ENCODE measurements at regions not wholly inside any gene's neighbourhood (a gene's known extent, or its start where the extent isn't known, plus 50 kb on each side); places are given as distances from the start of the nearest gene placed in this dataset.

GRCh38 chr5:164175083-164175482 lies 669.7 kb downstream of the MAT2B start:
- H3K27me3 ChIP-seq (ENCODE audit: insufficient read depth, low read length), result no peaks in the 10 kb centered on the region
- intact Hi-C loops (cut with micrococcal nuclease), result no loop called here
- H3K9me3 ChIP-seq (ENCODE audit: control insufficient read depth in 1 of 2, low read length in 2 of 2), result no peaks in the 10 kb centered on the region
- no peaks in the 10 kb centered on the region for H3K36me3 ChIP-seq (ENCODE audit: insufficient read depth, low read length)
- no peaks in the 10 kb centered on the region for H3K27me3 Mint-ChIP-seq
- no peaks in the 10 kb centered on the region for H3K36me3 Mint-ChIP-seq
- no peak for DNase-seq
- H3K27ac Mint-ChIP-seq, result no peak overlapping the region
- H3K4me3 Mint-ChIP-seq, result no peak overlapping the region
- H3K9me3 Mint-ChIP-seq, result peaks cover 0 to 11% (median 1%) of the 10 kb centered on the region in 8 donors
- no peaks in the 10 kb centered on the region for H3K4me1 ChIP-seq (ENCODE audit: insufficient read depth, low read length)
- no peaks in the 10 kb centered on the region for H3K4me1 Mint-ChIP-seq
- no peak overlapping the region for H3K4me3 ChIP-seq (ENCODE audit: low read length in 2 of 2)
- H3K27ac ChIP-seq (ENCODE audit: low read depth, low read length), result no peak overlapping the region
- POLR2A ChIA-PET (ENCODE audit: partially characterized antibody), result no interaction called here
- CTCF ChIA-PET (ENCODE audit: partially characterized antibody), result no interaction called here

DNA sequence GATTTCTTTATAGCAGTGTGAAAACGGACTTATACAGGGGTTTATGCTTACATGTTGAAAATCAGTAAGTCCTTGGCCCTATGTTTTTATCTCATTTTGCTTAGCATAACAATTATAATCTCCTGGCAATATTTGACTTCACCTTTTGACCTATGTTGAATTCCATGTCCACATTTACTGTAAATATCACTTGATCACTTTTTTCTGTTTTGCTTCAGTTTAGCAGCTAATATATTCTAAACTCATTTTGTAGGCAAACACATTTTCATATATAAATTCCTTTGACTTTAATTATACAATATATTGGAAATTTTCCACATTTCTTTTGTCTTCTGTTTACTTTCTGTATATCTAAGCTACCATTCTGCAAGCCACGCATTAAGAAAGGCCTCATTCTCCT lies 674.0 kb downstream of the MAT2B start:
- no peak overlapping the region for H3K4me3 Mint-ChIP-seq
- no peaks in the 10 kb centered on the region for H3K4me1 Mint-ChIP-seq
- no peak overlapping the region for H3K27ac ChIP-seq (ENCODE audit: low read depth, low read length)
- H3K36me3 Mint-ChIP-seq, result no peaks in the 10 kb centered on the region
- H3K36me3 ChIP-seq (ENCODE audit: insufficient read depth, low read length), result no peaks in the 10 kb centered on the region
- H3K9me3 Mint-ChIP-seq, result peaks cover 2 to 10% (median 5%) of the 10 kb centered on the region in 8 donors
- POLR2A ChIA-PET (ENCODE audit: partially characterized antibody), result no interaction called here
- H3K27ac Mint-ChIP-seq, result no peak overlapping the region
- H3K4me3 ChIP-seq (ENCODE audit: low read length in 2 of 2), result no peak overlapping the region
- H3K9me3 ChIP-seq (ENCODE audit: control insufficient read depth in 1 of 2, low read length in 2 of 2), result no peaks in the 10 kb centered on the region
- intact Hi-C loops (cut with micrococcal nuclease), result no loop called here
- H3K4me1 ChIP-seq (ENCODE audit: insufficient read depth, low read length), result no peaks in the 10 kb centered on the region
- H3K27me3 ChIP-seq (ENCODE audit: insufficient read depth, low read length), result no peaks in the 10 kb centered on the region
- CTCF ChIA-PET (ENCODE audit: partially characterized antibody), result no interaction called here
- no peak for DNase-seq
- no peaks in the 10 kb centered on the region for H3K27me3 Mint-ChIP-seq

DNA sequence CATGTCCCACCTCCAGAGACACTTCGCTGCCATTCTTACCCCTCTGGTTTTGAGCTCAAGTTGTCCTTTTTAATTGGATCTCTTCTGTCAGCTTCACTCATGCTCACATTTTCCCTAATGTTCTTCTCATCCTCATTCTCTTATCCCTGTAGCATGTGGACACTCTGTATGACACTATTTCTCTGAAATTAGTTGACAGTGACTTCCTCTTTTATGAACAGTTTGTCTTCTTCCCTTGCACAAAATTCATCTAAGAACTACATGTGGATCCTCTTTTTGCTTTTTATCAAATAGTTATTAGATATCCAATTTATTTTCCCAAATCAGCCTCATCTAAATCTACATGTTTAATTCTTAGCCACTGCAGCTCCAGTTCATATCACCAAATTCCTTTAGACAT lies 676.2 kb downstream of the MAT2B start:
- Histone ChIP-seq H3K4me1 (ENCODE audit: insufficient read depth, low read length) (no peaks in the 10 kb centered on the region), H3K4me3 (ENCODE audit: low read length in 2 of 2) (no peak overlapping the region), H3K36me3 (ENCODE audit: insufficient read depth, low read length) (no peaks in the 10 kb centered on the region), H3K27me3 (ENCODE audit: insufficient read depth, low read length) (no peaks in the 10 kb centered on the region), H3K9me3 (ENCODE audit: control insufficient read depth in 1 of 2, low read length in 2 of 2) (no peaks in the 10 kb centered on the region), H3K27ac (ENCODE audit: low read depth, low read length) (no peak overlapping the region)
- no peaks in the 10 kb centered on the region for H3K36me3 Mint-ChIP-seq
- intact Hi-C loops (cut with micrococcal nuclease), result no loop called here
- DNase-seq, result no peak
- no peak overlapping the region for H3K27ac Mint-ChIP-seq
- no peaks in the 10 kb centered on the region for H3K4me1 Mint-ChIP-seq
- ChIA-PET POLR2A (ENCODE audit: partially characterized antibody) (no interaction called here), CTCF (ENCODE audit: partially characterized antibody) (no interaction called here)
- H3K27me3 Mint-ChIP-seq, result no peaks in the 10 kb centered on the region
- H3K4me3 Mint-ChIP-seq, result no peak overlapping the region
- peaks cover 2 to 12% (median 5%) of the 10 kb centered on the region in 8 donors for H3K9me3 Mint-ChIP-seq

- no peak overlapping the region for H3K27ac Mint-ChIP-seq
- POLR2A ChIA-PET (ENCODE audit: partially characterized antibody), result no interaction called here
These were observed 678.7 kb downstream of the MAT2B start for GRCh38 chr5:164184158-164184557.

DNA sequence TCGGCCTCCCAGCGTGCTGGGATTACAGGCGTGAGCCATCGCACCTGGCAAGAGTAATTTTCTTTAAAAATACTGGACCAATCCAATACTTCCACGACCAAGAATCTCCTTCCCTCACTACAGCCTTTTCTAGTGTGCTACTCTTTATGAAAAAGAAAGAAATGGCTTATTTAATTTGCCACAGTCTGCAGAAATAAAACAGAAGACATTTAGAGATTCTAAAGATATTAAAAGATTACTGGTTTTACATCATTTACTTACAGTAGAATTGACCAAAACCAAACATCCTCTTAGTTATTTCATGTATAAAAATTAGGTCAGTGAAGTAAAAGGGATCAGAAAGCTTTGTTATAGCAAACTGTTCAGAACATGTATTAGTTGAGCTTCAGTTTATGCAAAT lies 679.6 kb downstream of the MAT2B start:
- H3K27me3 Mint-ChIP-seq, result no peaks in the 10 kb centered on the region
- no peak overlapping the region for H3K27ac Mint-ChIP-seq
- intact Hi-C loops (cut with micrococcal nuclease), result no loop called here
- peaks cover 0 to 12% (median 4%) of the 10 kb centered on the region in 8 donors for H3K9me3 Mint-ChIP-seq
- H3K36me3 Mint-ChIP-seq, result no peaks in the 10 kb centered on the region
- no peak overlapping the region for H3K4me3 Mint-ChIP-seq
- Histone ChIP-seq H3K27ac (ENCODE audit: low read depth, low read length) (no peak overlapping the region), H3K4me3 (ENCODE audit: low read length in 2 of 2) (no peak overlapping the region), H3K9me3 (ENCODE audit: control insufficient read depth in 1 of 2, low read length in 2 of 2) (no peaks in the 10 kb centered on the region), H3K36me3 (ENCODE audit: insufficient read depth, low read length) (no peaks in the 10 kb centered on the region), H3K4me1 (ENCODE audit: insufficient read depth, low read length) (no peaks in the 10 kb centered on the region), H3K27me3 (ENCODE audit: insufficient read depth, low read length) (no peaks in the 10 kb centered on the region)
- ChIA-PET CTCF (ENCODE audit: partially characterized antibody) (no interaction called here), POLR2A (ENCODE audit: partially characterized antibody) (no interaction called here)
- H3K4me1 Mint-ChIP-seq, result no peaks in the 10 kb centered on the region
- no peak for DNase-seq

More at GRCh38 chr5:164184158-164184557, 678.7 kb downstream of the MAT2B start:
- Histone ChIP-seq H3K27me3 (ENCODE audit: insufficient read depth, low read length) (no peaks in the 10 kb centered on the region), H3K9me3 (ENCODE audit: control insufficient read depth in 1 of 2, low read length in 2 of 2) (no peaks in the 10 kb centered on the region), H3K4me1 (ENCODE audit: insufficient read depth, low read length) (no peaks in the 10 kb centered on the region), H3K4me3 (ENCODE audit: low read length in 2 of 2) (no peak overlapping the region), H3K27ac (ENCODE audit: low read depth, low read length) (no peak overlapping the region), H3K36me3 (ENCODE audit: insufficient read depth, low read length) (no peaks in the 10 kb centered on the region)
- intact Hi-C loops (cut with micrococcal nuclease), result no loop called here
- Mint-ChIP-seq H3K27me3 (no peaks in the 10 kb centered on the region), H3K4me1 (no peaks in the 10 kb centered on the region), H3K36me3 (no peaks in the 10 kb centered on the region), H3K4me3 (no peak overlapping the region), H3K9me3 (peaks cover 0 to 12% (median 5%) of the 10 kb centered on the region in 8 donors)
- CTCF ChIA-PET (ENCODE audit: partially characterized antibody), result no interaction called here
- no peak for DNase-seq

DNA sequence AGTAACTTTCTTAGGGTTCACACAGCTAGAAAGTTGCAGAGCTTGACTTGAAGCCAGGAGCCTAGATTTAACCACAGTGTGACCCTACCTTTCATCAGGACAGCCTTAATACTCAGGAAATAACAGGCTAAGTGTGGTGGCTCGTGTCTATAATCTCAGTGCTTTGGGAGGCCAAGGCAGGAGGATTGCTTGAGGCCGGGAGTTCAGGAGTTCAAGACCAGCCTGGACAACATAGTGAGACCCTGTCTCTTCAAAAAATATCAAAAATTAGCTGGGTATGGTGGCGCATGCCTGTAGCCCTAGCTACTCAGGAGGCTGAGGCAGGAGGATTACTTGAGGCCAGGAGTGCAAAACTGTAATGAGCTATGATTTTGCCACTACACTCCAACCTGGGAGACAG lies 681.1 kb downstream of the MAT2B start:
- no peak for DNase-seq
- H3K36me3 Mint-ChIP-seq, result no peaks in the 10 kb centered on the region
- H3K4me3 Mint-ChIP-seq, result no peak overlapping the region
- peaks cover 0 to 10% (median 2%) of the 10 kb centered on the region in 8 donors for H3K9me3 Mint-ChIP-seq
- H3K27ac ChIP-seq (ENCODE audit: low read depth, low read length), result no peak overlapping the region
- ChIA-PET CTCF (ENCODE audit: partially characterized antibody) (no interaction called here), POLR2A (ENCODE audit: partially characterized antibody) (no interaction called here)
- H3K27me3 ChIP-seq (ENCODE audit: insufficient read depth, low read length), result no peaks in the 10 kb centered on the region
- no peak overlapping the region for H3K4me3 ChIP-seq (ENCODE audit: low read length in 2 of 2)
- no peaks in the 10 kb centered on the region for H3K27me3 Mint-ChIP-seq
- H3K9me3 ChIP-seq (ENCODE audit: control insufficient read depth in 1 of 2, low read length in 2 of 2), result no peaks in the 10 kb centered on the region
- no peaks in the 10 kb centered on the region for H3K4me1 Mint-ChIP-seq
- intact Hi-C loops (cut with micrococcal nuclease), result no loop called here
- H3K36me3 ChIP-seq (ENCODE audit: insufficient read depth, low read length), result no peaks in the 10 kb centered on the region
- no peaks in the 10 kb centered on the region for H3K4me1 ChIP-seq (ENCODE audit: insufficient read depth, low read length)
- H3K27ac Mint-ChIP-seq, result no peak overlapping the region

DNA sequence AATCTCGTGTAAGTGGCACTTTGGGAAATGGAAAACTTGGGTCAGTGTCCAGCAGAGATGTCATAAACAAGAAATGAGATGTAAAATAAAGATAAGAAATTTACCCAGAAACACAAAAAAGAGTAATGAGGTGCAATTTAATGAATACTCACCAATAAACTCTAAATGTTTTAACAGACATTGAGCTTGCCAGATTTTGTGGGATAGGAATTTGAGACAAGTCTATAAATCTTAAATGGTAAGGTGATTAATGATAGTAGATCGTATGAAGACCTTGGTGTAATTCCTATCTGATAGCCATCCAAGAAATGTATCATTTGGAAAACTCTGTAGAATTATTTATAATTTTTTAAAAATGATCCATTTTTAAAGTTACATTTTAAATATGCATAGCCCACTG lies 682.4 kb downstream of the MAT2B start:
- ChIA-PET CTCF (ENCODE audit: partially characterized antibody) (no interaction called here), POLR2A (ENCODE audit: partially characterized antibody) (no interaction called here)
- Histone ChIP-seq H3K4me3 (ENCODE audit: low read length in 2 of 2) (no peak overlapping the region), H3K36me3 (ENCODE audit: insufficient read depth, low read length) (no peaks in the 10 kb centered on the region), H3K27me3 (ENCODE audit: insufficient read depth, low read length) (no peaks in the 10 kb centered on the region), H3K27ac (ENCODE audit: low read depth, low read length) (no peak overlapping the region), H3K4me1 (ENCODE audit: insufficient read depth, low read length) (no peaks in the 10 kb centered on the region), H3K9me3 (ENCODE audit: control insufficient read depth in 1 of 2, low read length in 2 of 2) (no peaks in the 10 kb centered on the region)
- H3K4me1 Mint-ChIP-seq, result no peaks in the 10 kb centered on the region
- DNase-seq, result no peak
- no peak overlapping the region for H3K4me3 Mint-ChIP-seq
- H3K27ac Mint-ChIP-seq, result no peak overlapping the region
- H3K9me3 Mint-ChIP-seq, result peaks cover 0 to 10% (median under 1%) of the 10 kb centered on the region in 8 donors
- no peaks in the 10 kb centered on the region for H3K36me3 Mint-ChIP-seq
- no peaks in the 10 kb centered on the region for H3K27me3 Mint-ChIP-seq
- intact Hi-C loops (cut with micrococcal nuclease), result no loop called here

GRCh38 chr5:164188733-164189148 lies 683.3 kb downstream of the MAT2B start:
- CTCF ChIA-PET (ENCODE audit: partially characterized antibody), result no interaction called here

More at GRCh38 chr5:164188733-164189148, 683.3 kb downstream of the MAT2B start:
- Histone ChIP-seq H3K4me3 (ENCODE audit: low read length in 2 of 2) (no peak overlapping the region), H3K4me1 (ENCODE audit: insufficient read depth, low read length) (no peaks in the 10 kb centered on the region), H3K36me3 (ENCODE audit: insufficient read depth, low read length) (no peaks in the 10 kb centered on the region), H3K27ac (ENCODE audit: low read depth, low read length) (no peak overlapping the region), H3K9me3 (ENCODE audit: control insufficient read depth in 1 of 2, low read length in 2 of 2) (no peaks in the 10 kb centered on the region), H3K27me3 (ENCODE audit: insufficient read depth, low read length) (no peaks in the 10 kb centered on the region)
- no peaks in the 10 kb centered on the region for H3K36me3 Mint-ChIP-seq
- H3K4me1 Mint-ChIP-seq, result no peaks in the 10 kb centered on the region
- H3K9me3 Mint-ChIP-seq, result peaks cover 0 to 7% (median under 1%) of the 10 kb centered on the region in 8 donors
- intact Hi-C loops (cut with micrococcal nuclease), result no loop called here
- no peaks in the 10 kb centered on the region for H3K27me3 Mint-ChIP-seq
- H3K4me3 Mint-ChIP-seq, result no peak overlapping the region
- POLR2A ChIA-PET (ENCODE audit: partially characterized antibody), result no interaction called here
- no peak overlapping the region for H3K27ac Mint-ChIP-seq
- DNase-seq, result no peak

Data from CD4-positive, alpha-beta memory T cell (primary cell).